ENCODE measurements at regions not wholly inside any gene's neighbourhood (a gene's known extent, or its start where the extent isn't known, plus 50 kb on each side); places are given as distances from the start of the nearest gene placed in this dataset.

GRCh38 chr2:234374736-234375135, 122.1 kb downstream of the ARL4C start:
- TF ChIP-seq CTCF (optimal IDR thresholded peaks at IDR 0.05 in 1 of 3, IDR thresholded peaks at IDR 0.05 in 1 of 3, conservative IDR thresholded peaks at IDR 0.05 in 1 of 3; ENCODE audit: extremely low read depth in 1 of 3, insufficient read depth in 2 of 3, low read length in 3 of 3) (no peak), EZH2 (IDR thresholded peaks at IDR 0.05; ENCODE audit: low read length) (no peak)

Measured in keratinocyte (primary cell).